ENCODE measurements at regions not wholly inside any gene's neighbourhood (a gene's known extent, or its start where the extent isn't known, plus 50 kb on each side); places are given as distances from the start of the nearest gene placed in this dataset.

- DNase-seq = no peak
Observed at GRCh38 chr16:6439129-6439528, 893.5 kb upstream of the RBFOX1 start.

GRCh38 chr16:6428861-6429260 lies 903.8 kb upstream of the RBFOX1 start:
- peak in 1 of 58 donors; percentile 8 for DNase-seq

DNA sequence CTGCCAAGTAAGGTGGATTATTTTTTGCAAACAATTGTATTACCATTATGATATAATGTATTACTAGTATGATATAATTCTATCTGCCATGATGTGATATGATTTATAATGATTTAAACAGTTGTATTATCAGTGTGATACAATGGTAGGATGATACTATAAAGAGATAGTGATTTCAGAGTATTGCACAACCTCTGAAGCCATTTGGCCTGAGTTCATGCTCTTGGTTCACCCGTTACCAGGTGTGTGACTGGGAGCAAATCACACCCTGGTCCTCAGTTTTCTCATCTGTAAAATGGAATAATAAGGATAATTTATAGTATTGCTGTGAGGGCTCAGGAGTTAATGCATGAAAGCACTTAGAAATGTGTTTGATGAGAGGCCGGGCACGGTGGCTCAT lies 905.0 kb upstream of the RBFOX1 start:
- DNase-seq = no peak

DNA sequence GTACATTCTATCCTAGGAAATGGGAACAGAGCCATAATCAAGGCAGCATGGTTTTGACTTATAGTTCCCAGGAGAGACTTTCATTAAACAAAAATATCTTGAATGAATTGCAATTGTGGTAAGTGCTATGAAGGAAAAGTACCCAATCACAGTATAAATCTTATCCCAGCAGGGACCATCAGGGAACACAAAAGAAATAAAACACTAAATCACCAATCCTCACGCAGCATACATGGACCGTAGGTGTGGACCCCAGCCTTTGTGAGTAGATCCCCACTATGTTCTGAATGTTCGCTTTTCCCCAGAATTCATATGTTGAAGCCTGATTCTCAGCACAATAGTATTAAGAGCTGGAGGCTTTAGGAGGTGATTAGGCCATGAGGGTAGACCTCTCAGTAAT lies 925.0 kb upstream of the RBFOX1 start:
- DNase-seq = no peak

- no peak for DNase-seq
Observed at GRCh38 chr16:6406028-6406427, 926.6 kb upstream of the RBFOX1 start.

DNA sequence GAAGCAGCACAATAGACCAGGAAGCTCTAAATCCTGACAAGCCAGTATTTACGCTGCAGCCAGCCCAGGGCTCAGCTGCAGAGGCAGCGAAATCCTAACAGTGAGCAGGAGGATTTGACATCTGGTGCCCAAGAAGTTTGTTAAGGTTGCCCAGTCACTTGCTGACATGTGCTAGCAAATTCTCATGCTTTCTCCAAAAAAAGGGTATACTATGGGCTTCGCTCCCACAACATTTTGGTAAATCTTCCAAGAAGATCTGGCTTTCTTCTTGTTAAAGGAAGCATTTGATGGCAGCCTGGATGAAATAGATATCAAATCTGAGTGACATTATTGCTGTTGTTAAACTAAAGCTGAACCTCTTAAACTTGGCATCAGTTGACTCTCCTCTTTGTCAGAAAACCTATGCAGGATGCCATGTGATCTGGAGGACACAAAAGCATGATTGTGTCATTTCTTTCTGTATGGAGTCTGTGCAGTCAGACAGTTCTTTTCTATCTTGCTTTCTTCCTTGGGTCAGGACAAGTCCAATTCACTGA lies 949.7 kb upstream of the RBFOX1 start:
- DNase-seq = peak in 12 of 58 donors; percentile 1 to 52 (median 14)

- DNase-seq = no peak
Observed at GRCh38 chr16:6381896-6382295, 950.7 kb upstream of the RBFOX1 start.

GRCh38 chr16:6377956-6378355 lies 954.7 kb upstream of the RBFOX1 start:
- peak in 24 of 58 donors; percentile 3 to 58 (median 32) for DNase-seq

DNA sequence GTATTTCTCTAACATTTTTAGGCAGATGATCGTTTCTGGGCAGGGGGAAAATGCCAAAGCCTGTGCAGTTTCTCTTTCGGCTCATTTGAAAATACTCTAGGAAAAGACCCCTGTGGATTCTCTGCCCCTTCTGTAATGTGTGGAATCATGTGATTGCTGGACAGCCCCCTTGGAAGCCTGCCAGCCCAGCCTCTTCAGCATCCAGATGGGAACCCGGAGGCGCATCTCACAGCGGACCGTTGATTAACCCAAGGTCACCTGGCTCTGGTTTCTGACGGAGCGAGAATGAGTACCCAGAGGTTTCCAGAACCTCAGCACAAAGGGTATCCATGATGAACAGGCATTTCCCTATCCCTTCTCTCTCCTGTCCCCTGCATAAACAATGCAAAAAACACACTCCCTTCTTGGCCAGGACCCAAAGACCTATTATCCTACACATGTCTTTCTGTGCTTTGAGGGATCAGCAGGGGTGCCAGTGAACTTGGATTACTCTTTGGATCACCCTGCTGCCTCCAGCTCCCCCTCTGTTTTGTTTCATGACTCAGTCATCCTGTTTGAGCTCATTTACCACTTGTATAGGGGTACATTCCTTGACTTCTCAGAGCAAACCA lies 957.1 kb upstream of the RBFOX1 start:
- peak in 3 of 58 donors; percentile 6 to 33 (median 8) for DNase-seq

DNA sequence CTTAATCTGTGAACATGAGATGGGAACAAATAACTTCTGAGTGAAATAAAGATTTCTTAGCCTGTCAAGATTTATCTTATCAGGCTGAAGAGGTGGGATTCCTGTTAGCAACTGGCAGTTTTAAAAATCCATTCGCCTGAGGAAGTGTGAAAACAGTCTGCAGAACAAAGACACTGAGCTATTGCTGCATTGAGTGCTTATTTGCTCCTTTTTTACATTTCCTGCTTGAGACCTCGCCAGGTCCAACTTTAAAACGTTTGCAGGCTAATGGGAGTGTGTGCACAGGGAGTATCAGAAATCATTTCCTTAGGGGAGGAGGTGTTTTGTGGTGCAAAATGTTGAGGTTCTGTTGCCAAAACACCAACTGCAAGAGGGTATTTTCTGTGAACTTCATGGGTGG lies 957.8 kb upstream of the RBFOX1 start:
- peak in 3 of 58 donors; percentile 4 to 16 (median 4) for DNase-seq

GRCh38 chr16:6364846-6365245 lies 967.8 kb upstream of the RBFOX1 start:
- no peak for DNase-seq

DNA sequence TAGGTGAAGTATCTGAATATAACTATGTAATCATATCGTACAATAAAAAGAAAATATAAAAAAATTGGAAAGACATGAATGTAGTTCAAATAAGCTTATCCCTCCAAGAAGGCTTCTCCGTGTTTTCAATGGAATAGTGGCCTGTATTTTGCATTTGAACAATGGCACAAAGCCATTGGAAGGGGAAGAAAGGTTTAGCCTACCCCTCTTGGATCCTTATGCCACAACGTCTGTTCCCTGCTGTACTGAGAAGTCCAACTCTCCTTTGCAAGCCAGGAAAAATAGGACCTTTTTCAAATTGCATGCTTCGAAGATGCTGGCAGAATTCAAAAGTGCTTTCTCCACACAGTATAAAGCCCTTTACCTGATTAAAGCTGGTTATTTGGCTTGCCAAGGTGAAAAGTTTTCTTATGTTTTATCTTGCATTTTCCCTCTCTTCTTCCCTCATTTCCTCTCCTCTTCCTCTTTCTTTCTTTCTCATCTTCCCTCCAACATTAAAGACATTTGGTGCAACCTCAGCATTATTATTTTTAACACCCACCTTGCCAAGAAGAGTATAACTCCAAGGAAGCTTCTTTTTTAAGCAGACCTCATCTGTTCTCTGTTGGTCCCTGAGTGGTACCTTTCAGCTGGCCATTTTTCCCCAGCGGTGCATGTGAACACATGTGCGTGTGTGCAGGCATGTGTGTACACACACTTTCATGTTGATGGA lies 968.6 kb upstream of the RBFOX1 start:
- DNase-seq = no peak

GRCh38 chr16:6363396-6363795 lies 969.2 kb upstream of the RBFOX1 start:
- DNase-seq = no peak

DNA sequence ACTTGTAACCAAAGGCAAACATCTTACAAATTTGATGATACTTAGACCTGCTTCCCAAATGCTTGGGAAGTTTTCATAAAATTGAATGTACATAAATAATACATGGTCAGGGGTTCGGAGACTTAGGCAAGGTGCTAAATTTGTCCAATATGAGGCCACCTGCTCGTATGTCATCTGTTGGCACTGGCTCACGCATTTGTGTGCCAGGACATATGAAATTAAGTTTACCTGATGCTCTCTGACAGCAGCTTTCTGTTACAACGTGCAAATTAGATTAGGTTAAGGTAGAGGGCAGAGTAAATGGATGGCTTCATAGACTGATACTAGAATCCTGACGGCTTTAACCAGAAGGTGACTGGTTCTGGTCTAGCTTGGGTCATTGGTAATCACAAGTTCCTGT lies 970.3 kb upstream of the RBFOX1 start:
- no peak for DNase-seq

DNA sequence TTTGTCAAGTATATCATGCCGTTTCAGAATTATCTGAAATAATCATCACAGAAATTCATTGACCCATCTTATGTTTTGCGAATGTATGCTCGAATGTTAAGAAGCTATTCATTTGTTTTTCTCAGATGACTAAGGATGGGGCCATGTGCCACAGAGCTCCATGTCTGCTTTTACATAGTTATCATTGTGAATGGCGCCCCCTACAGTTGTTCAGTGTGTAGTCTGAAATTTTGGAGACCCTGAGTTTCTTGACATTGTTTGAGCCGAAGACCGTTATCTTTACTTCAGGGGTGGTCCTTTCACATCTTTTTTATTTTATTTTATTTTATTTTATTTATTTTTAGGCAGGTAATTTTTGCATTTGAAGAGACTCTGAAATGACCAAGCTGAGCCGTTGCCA lies 972.0 kb upstream of the RBFOX1 start:
- no peak for DNase-seq

GRCh38 chr16:6356911-6357310 lies 975.7 kb upstream of the RBFOX1 start:
- peak in 1 of 58 donors; percentile 2 for DNase-seq

DNA sequence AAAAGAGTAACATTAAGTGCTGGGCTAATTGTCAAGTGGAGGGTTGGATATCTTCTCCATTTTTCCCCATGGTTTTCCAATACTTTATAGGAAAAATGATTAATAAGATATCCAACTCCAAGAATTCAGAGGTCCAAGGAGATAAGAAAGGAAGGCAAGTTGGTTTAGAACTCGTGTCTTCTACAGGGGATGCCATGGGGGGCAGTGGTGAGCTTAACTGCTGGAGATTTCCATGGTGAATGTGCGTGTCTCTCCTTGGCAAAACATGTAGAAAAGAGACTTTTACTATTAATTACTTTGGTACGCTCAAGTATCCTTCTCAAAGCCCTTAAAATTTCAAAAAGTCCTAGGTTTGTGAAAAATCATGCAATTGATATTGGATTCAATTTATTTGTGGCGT lies 982.9 kb upstream of the RBFOX1 start:
- DNase-seq = no peak

DNA sequence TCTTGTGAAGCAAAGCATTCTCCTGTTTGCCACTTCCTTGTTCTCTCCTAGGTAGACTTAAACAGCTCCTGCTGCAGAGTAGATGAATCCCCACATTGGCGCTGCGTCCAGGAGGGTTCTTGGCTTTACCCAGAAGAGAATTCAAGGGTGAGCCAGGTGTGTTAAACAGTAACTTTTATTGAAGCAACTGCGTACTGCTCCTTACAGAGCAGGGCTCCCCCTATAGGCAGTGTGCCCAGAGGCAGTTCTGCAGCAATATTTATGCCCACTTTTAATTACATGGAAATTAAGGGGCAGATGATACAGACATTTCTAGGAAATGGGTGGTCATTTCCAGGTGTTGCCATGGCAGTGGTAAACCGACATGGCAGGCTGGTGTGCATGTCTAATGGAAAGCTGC lies 987.6 kb upstream of the RBFOX1 start:
- DNase-seq = no peak

- no peak for DNase-seq
Observed at GRCh38 chr16:6343157-6343556, 989.5 kb upstream of the RBFOX1 start.

- no peak for DNase-seq
Observed at GRCh38 chr16:6341981-6342380, 990.7 kb upstream of the RBFOX1 start.

DNA sequence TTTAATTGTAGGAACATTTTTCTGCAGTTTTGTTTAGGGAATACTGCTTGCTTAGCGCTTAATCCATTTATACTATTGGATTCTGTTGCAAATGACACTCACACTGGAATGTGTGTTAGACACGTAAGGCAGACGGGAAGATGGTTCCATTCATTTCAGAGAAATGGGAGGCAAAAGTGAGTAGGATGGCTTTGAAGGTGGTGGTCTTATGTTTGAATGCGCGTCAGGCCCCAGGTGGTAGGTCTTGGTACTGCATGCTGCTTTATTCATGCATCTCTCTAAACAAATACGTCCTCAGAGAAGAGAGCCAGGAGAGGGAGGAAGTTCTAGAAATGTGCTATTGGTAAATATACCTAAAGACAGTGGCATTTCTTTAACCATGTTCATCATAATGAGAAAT lies 997.6 kb upstream of the RBFOX1 start:
- DNase-seq = no peak

- DNase-seq = no peak
Observed at GRCh38 chr16:6331770-6332169, 1000.9 kb upstream of the RBFOX1 start.

GRCh38 chr16:6317934-6318333 lies 1014.7 kb upstream of the RBFOX1 start:
- DNase-seq = no peak

All from anterior cingulate cortex (tissue), 58 donors.